GM18498 (cell line): ENCODE measurements at regions not wholly inside any gene's neighbourhood (a gene's known extent, or its start where the extent isn't known, plus 50 kb on each side); places are given as distances from the start of the nearest gene placed in this dataset.
"Not testable (repeated sequence)": the region's sequence is repeated elsewhere in the genome, so short reads cannot be mapped to it uniquely, and the experiment has no call there.

Source experiments
- ATAC-seq: cut with Tn5 transposase; IDR thresholded peaks from one replicate; pipeline ENCODE4 v1.9.1; 2021; ENCODE audit warnings: mild to moderate bottlenecking, moderate library complexity; ENCODE audit not compliant: unreplicated experiment

DNA sequence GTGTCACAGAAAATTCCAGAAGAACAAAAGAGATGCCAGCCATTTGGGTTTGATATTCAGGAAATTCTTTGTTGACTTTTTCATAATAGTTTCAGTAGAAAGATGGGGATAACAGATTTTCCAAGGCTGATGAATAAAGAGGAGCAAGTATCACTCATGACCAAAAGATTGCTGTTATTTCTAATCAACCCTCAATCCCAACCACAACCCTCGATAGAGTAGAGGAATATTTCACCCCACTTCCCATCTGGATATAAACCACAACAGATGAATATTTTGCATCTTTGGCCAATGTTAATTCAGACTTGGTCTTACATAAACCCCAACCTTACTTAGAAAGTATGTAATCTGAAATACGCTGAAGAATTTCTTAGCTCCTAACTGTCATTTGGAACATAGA, 232.4 kb downstream of the SEC16B start:
- ATAC-seq = no peak

DNA sequence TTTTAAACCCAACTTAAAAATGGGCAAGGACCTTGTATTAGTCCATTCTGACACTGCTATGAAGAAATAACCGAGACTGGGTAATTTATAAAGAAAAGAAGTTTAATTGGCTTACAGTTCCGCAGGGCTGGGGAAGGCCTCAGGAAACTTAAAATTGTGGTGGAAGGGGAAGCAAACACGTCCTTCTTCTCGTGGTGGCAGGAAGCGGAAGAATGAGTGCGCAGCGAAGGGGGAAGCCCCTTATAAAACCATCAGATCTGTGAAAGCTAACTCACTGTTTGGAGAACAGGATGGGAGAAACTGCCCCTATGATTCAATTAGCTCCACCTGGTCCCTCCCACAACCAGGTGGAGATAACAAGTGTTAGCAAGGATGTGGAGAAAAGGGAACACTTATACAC, 237.7 kb downstream of the SEC16B start:
- ATAC-seq = no peak

DNA sequence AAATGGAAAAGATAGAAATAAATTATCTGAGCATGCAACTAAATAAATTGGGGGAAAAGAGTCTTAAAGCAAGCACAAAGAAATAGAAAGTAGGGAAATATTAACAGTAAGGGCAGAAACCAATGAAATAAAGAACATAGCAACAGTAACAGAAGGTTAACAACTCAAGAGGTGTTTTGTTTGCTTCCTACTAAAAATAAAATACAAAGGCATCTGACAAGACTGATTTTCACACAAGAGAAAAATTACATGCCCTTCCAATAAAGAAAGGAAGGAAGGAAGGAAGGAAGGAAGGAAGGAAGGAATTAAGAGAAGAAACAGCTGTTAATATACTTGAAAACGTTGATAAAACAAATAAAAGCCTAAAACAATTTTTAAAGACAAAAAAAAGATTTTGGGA, 240.2 kb downstream of the SEC16B start:
- ATAC-seq = no peak

- ATAC-seq = no peak
These were observed 246.3 kb downstream of the SEC16B start for GRCh38 chr1:177723533-177723932.

GRCh38 chr1:177710696-177711620, 258.9 kb downstream of the SEC16B start:
- no peak for ATAC-seq

GRCh38 chr1:177708406-177708805, 261.5 kb downstream of the SEC16B start:
- ATAC-seq = no peak

GRCh38 chr1:177706977-177707376, 262.9 kb downstream of the SEC16B start:
- ATAC-seq = no peak

GRCh38 chr1:177705839-177706238, 264.0 kb downstream of the SEC16B start:
- no peak for ATAC-seq

GRCh38 chr1:177703888-177704446, 265.9 kb downstream of the SEC16B start:
- ATAC-seq = peak; percentile 65

- ATAC-seq = no peak
These were observed 268.1 kb downstream of the SEC16B start for GRCh38 chr1:177701654-177702353.

GRCh38 chr1:177700856-177701255, 269.0 kb downstream of the SEC16B start:
- ATAC-seq = no peak

- no peak for ATAC-seq
These were observed 278.9 kb downstream of the SEC16B start for GRCh38 chr1:177690996-177691395.

- no peak for ATAC-seq
These were observed 282.3 kb downstream of the SEC16B start for GRCh38 chr1:177687544-177687943.

DNA sequence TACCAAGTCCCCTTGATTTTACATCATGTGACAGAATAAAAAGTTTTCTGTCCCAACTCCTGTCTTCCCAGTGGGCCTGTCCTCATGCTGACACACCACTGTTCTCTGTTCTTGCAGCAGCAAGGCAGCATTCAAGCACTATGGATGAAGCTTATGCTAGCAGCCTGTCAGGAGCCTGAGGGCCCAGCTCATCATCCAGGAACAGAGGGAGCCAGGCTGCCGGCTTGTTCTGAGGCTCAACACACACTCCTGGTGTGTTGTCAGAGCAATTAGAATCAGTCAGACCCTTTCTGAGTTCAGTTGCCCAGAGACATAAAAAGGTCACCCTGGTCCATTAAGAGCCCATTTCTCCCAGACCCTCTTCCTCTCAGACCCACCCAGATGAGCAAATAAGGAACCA, 282.9 kb downstream of the SEC16B start:
- ATAC-seq = no peak

- ATAC-seq = no peak
These were observed 300.7 kb downstream of the SEC16B start for GRCh38 chr1:177669161-177669560.

- ATAC-seq = no peak
These were observed 303.9 kb downstream of the SEC16B start for GRCh38 chr1:177665935-177666334.

DNA sequence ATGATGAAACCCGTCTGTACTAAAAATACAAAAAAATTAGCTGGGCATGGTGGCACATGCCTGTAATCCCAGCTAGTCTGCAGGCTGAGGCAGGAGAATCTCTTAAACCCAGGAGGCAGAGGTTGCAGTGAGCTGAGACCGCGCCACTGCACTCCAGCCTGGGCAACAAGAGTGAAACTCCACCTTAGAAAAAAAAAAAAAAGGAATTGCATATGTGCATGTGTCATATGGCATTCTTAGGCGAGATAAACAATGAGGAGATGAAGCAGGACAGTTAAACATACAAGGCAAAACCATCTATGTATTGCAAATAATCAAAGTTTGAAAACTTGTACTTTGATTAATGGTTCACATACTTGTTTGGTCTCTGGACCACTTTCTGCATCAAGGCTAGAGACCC, 305.1 kb downstream of the SEC16B start:
- not testable (repeated sequence) for ATAC-seq

GRCh38 chr1:177660188-177660587, 309.7 kb downstream of the SEC16B start:
- ATAC-seq = no peak

GRCh38 chr1:177659281-177659680, 310.6 kb downstream of the SEC16B start:
- no peak for ATAC-seq

DNA sequence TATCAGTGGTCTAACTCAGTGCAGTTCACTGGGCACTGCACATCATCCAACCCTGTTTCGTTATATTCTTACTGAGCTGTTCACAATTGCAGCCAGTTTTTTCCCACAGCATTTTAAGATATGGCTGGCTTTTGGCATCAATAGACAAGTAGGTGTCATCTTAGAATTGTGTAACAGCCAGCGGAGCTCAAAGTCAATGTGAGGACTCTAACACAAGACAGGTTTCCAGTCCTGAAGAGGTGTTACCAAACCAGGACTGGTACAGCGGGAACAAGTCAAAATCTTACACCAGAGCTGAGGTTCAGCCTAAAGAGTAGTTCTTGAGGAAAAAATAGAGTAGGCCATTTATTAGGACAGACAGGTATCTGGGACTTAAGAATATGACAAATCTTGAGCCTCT, 313.3 kb downstream of the SEC16B start:
- no peak for ATAC-seq

GRCh38 chr1:177650947-177651346, 318.9 kb downstream of the SEC16B start:
- ATAC-seq = no peak

- no peak for ATAC-seq
These were observed 321.1 kb downstream of the SEC16B start for GRCh38 chr1:177648731-177649265.
